NB4 (cell line): ENCODE measurements at regions not wholly inside any gene's neighbourhood (a gene's known extent, or its start where the extent isn't known, plus 50 kb on each side); places are given as distances from the start of the nearest gene placed in this dataset.
A peak's percentile ranks its signal among the peaks of the same experiment; 100 is the strongest.

Experiments
- DNase-seq: peaks from one replicate; pipeline ENCODE4 v3.0.0; 2010; ENCODE audit warnings: low read depth
- H3K4me3 ChIP-seq: one replicate; pipeline ENCODE4 v1.5.1; 2011; ENCODE audit warnings: mild to moderate bottlenecking, low read depth, low read length, moderate library complexity
- CTCF ChIP-seq: IDR thresholded peaks from one replicate; pipeline ENCODE4 v1.5.1; 2012; ENCODE audit warnings: low read depth, low read length
- MAX ChIP-seq: IDR thresholded peaks from 2 replicates; pipeline ENCODE4 v1.6.1; 2011; ENCODE audit warnings: low read depth, low read length
- MYC ChIP-seq: IDR thresholded peaks from 2 replicates; pipeline ENCODE4 v1.6.1; 2011; ENCODE audit warnings: low read depth, low read length
- POLR2A ChIP-seq: IDR thresholded peaks from 2 replicates; pipeline ENCODE4 v1.6.1; 2011; ENCODE audit warnings: mild to moderate bottlenecking; ENCODE audit not compliant: insufficient read length; ENCODE audit errors: extremely low read depth

GRCh38 chr13:111526922-111527321 lies 206.5 kb downstream of the TEX29 start:
- DNase-seq: no peak
- TF ChIP-seq MYC (no peak), POLR2A (no peak), MAX (no peak), CTCF (no peak)
- no peak overlapping the region for H3K4me3 ChIP-seq

- no peak for DNase-seq
- TF ChIP-seq POLR2A (no peak), MYC (no peak), MAX (no peak), CTCF (no peak)
- no peak overlapping the region for H3K4me3 ChIP-seq
These were observed 207.3 kb downstream of the TEX29 start for GRCh38 chr13:111527614-111528229.

GRCh38 chr13:111528513-111528912 lies 208.1 kb downstream of the TEX29 start:
- TF ChIP-seq CTCF (no peak), MYC (no peak), POLR2A (no peak), MAX (no peak)
- no peak for DNase-seq
- H3K4me3 ChIP-seq: no peak overlapping the region

- H3K4me3 ChIP-seq: no peak overlapping the region
- TF ChIP-seq CTCF (no peak), POLR2A (no peak), MYC (no peak), MAX (no peak)
- no peak for DNase-seq
These were observed 209.9 kb downstream of the TEX29 start for GRCh38 chr13:111530137-111530870.

- peak; percentile 11 for TF ChIP-seq CTCF
- TF ChIP-seq POLR2A: no peak
- H3K4me3 ChIP-seq: no peak overlapping the region
- DNase-seq: peak; percentile 52
These were observed 211.1 kb downstream of the TEX29 start for GRCh38 chr13:111531505-111531904.
